CD14-positive monocyte (primary cell): ENCODE measurements at regions not wholly inside any gene's neighbourhood (a gene's known extent, or its start where the extent isn't known, plus 50 kb on each side); places are given as distances from the start of the nearest gene placed in this dataset.

Source experiments
- DNase-seq, 3 donors: peaks; one replicate each; pipeline ENCODE4 v3.0.0-alpha.2; 2011 to 2022
- H2AFZ ChIP-seq: 2 replicates; pipeline ENCODE4 v1.6.0; 2012; ENCODE audit warnings: mild to moderate bottlenecking, low read depth, low read length, inconsistent platforms; ENCODE audit not compliant: insufficient read depth, poor library complexity, severe bottlenecking
- H3K27ac ChIP-seq, 2 donors: 1 replicate in 1 of 2; 2 replicates in 1 of 2; pipeline ENCODE4 v1.5.1; 2012 to 2013; ENCODE audit warnings: low read length in 2 of 2, control low read depth in 1 of 2, inconsistent platforms in 1 of 2, low read depth in 1 of 2, mild to moderate bottlenecking in 1 of 2
- H3K27me3 ChIP-seq, 2 donors: one replicate each; pipeline versions ENCODE4 v1.6.0 to v1.6.1; 2011 to 2013; ENCODE audit warnings: low read length in 2 of 2; ENCODE audit not compliant: control insufficient read depth in 2 of 2, insufficient read depth in 2 of 2
- H3K36me3 ChIP-seq, 2 donors: replicated peaks in 1 of 2; 1 replicate in 1 of 2; 2 replicates in 1 of 2; pipeline versions ENCODE4 v1.5.1 to v1.6.1; 2012 to 2013; ENCODE audit warnings: low read length in 2 of 2, control low read depth in 1 of 2, inconsistent platforms in 1 of 2, mild to moderate bottlenecking in 1 of 2; ENCODE audit not compliant: insufficient read depth in 2 of 2, control insufficient read depth in 1 of 2
- H3K4me1 ChIP-seq, 2 donors: 1 replicate in 1 of 2; 2 replicates in 1 of 2; pipeline versions ENCODE4 v1.5.1 to v1.6.1; 2012 to 2013; ENCODE audit warnings: low read length in 2 of 2, control low read depth in 1 of 2, inconsistent platforms in 1 of 2, mild to moderate bottlenecking in 1 of 2, moderate library complexity in 1 of 2; ENCODE audit not compliant: insufficient read depth in 2 of 2, control insufficient read depth in 1 of 2
- H3K4me2 ChIP-seq: replicated peaks from 2 replicates; pipeline ENCODE3; 2012; ENCODE audit warnings: low read length, moderate library complexity, mild to moderate bottlenecking; ENCODE audit not compliant: poor library complexity, severe bottlenecking; ENCODE audit errors: extremely low read depth
- H3K4me3 ChIP-seq, 3 experiments: fragments of 200-600 bp in 1 of 3; sonication (generic) in 1 of 3; replicated peaks in 1 of 3; 1 replicate in 2 of 3; 2 replicates in 1 of 3; pipeline ENCODE4 v1.5.1; 2011 to 2013; ENCODE audit warnings: low read length in 3 of 3, mild to moderate bottlenecking in 3 of 3, control low read depth in 2 of 3, low read depth in 2 of 3, inconsistent platforms in 1 of 3, moderate library complexity in 1 of 3
- H3K79me2 ChIP-seq: 2 replicates; pipeline ENCODE4 v1.6.0; 2012; ENCODE audit warnings: mild to moderate bottlenecking, control low read depth, inconsistent platforms, low read length, moderate library complexity; ENCODE audit not compliant: insufficient read depth
- H3K9ac ChIP-seq: 2 replicates; pipeline ENCODE4 v1.6.0; 2017; ENCODE audit warnings: low read length, mild to moderate bottlenecking; ENCODE audit not compliant: insufficient read depth, poor library complexity, severe bottlenecking
- H3K9me3 ChIP-seq, 2 donors: replicated peaks in 1 of 2; 1 replicate in 1 of 2; 2 replicates in 1 of 2; pipeline versions ENCODE4 v1.5.1 to v1.6.1; 2012 to 2013; ENCODE audit warnings: low read length in 2 of 2, control low read depth in 1 of 2; ENCODE audit not compliant: control insufficient read depth in 1 of 2, insufficient read depth in 1 of 2
- H4K20me1 ChIP-seq: 2 replicates; pipeline ENCODE4 v1.6.0; 2012; ENCODE audit warnings: mild to moderate bottlenecking, low read length, control low read depth, moderate library complexity; ENCODE audit not compliant: insufficient read depth
- H3K27ac Mint-ChIP-seq, 7 donors: one replicate each; pipeline ENCODE4 v1.8.0; 2020; ENCODE audit warnings: mild to moderate bottlenecking in 7 of 7, mixed read lengths in 7 of 7, moderate library complexity in 6 of 7, inconsistent platforms in 2 of 7
- H3K27me3 Mint-ChIP-seq, 3 donors: one replicate each; pipeline ENCODE4 v1.8.0; 2021 to 2022; ENCODE audit warnings: low read depth in 3 of 3, mild to moderate bottlenecking in 3 of 3, mixed read lengths in 3 of 3, moderate library complexity in 3 of 3, inconsistent platforms in 1 of 3
- H3K36me3 Mint-ChIP-seq, 2 donors: one replicate each; pipeline ENCODE4 v1.8.0; 2020; ENCODE audit warnings: mixed read lengths in 2 of 2, inconsistent platforms in 1 of 2, mild to moderate bottlenecking in 1 of 2
- H3K4me1 Mint-ChIP-seq: one replicate; pipeline ENCODE4 v1.8.0; 2020; ENCODE audit warnings: mild to moderate bottlenecking, mixed read lengths
- H3K4me3 Mint-ChIP-seq, 2 donors: one replicate each; pipeline ENCODE4 v1.8.0; 2020; ENCODE audit warnings: mild to moderate bottlenecking in 2 of 2, mixed read lengths in 2 of 2, moderate library complexity in 1 of 2
- H3K9me3 Mint-ChIP-seq, 7 donors: one replicate each; pipeline ENCODE4 v1.8.0; 2020 to 2022; ENCODE audit warnings: mixed read lengths in 7 of 7, mild to moderate bottlenecking in 6 of 7, moderate library complexity in 6 of 7, inconsistent platforms in 2 of 7
- WGBS: methylation state at CpG from one replicate; pipeline ENCODE4 v1.1.5; 2013; ENCODE audit warnings: missing lambda C conversion rate; ENCODE audit not compliant: insufficient coverage; 5-methylcytosine and 5-hydroxymethylcytosine counted together
- intact Hi-C, 2 donors: fragments of 100-400 bp; cut with micrococcal nuclease; formaldehyde crosslinking; loops; one replicate each; pipeline versions ENCODE4 v1.15.0 to v1.15.1; 2023
- TF ChIP-seq, protein P1 (sequence below): fragments of 200-600 bp; IDR thresholded peaks from one replicate; pipeline ENCODE4 v1.8.0; 2022; ENCODE audit warnings: antibody characterized with exemption, mild to moderate bottlenecking

DNA sequence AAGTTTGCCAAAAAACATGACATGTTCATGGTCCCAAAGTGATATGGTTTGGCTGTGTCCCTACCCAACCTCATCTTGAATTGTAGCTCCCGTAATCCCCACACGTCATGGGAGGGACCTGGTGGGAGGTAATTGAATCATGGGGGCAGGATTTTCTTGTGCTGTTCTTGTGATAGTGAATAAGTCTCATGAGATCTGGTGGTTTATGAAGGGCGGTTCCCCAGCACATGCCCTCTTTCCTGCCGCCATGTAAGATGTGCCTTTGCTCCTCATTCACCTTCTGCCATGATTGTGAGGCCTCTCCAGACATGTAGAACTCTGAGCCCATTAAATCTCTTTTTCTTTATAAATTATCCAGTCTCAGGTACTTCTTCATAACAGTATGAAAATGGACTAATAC lies 322.1 kb downstream of the MED10 start:
- Histone ChIP-seq H3K27ac (no peak overlapping the region), H4K20me1 (no peaks in the 10 kb centered on the region), H3K79me2 (no peaks in the 10 kb centered on the region), H3K4me2 (no peak overlapping the region), H3K36me3 (no peaks in the 10 kb centered on the region), H3K4me3 (no peak overlapping the region), H2AFZ (no peak overlapping the region), H3K4me1 (no peaks in the 10 kb centered on the region), H3K27me3 (no peaks in the 10 kb centered on the region), H3K9ac (no peak overlapping the region), H3K9me3 (peaks cover 0 to 6% of the 10 kb centered on the region in 2 donors)
- TF ChIP-seq, protein P1, sequence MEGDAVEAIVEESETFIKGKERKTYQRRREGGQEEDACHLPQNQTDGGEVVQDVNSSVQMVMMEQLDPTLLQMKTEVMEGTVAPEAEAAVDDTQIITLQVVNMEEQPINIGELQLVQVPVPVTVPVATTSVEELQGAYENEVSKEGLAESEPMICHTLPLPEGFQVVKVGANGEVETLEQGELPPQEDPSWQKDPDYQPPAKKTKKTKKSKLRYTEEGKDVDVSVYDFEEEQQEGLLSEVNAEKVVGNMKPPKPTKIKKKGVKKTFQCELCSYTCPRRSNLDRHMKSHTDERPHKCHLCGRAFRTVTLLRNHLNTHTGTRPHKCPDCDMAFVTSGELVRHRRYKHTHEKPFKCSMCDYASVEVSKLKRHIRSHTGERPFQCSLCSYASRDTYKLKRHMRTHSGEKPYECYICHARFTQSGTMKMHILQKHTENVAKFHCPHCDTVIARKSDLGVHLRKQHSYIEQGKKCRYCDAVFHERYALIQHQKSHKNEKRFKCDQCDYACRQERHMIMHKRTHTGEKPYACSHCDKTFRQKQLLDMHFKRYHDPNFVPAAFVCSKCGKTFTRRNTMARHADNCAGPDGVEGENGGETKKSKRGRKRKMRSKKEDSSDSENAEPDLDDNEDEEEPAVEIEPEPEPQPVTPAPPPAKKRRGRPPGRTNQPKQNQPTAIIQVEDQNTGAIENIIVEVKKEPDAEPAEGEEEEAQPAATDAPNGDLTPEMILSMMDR, result no peak
- WGBS, result no CpG with 5 or more reads among the region's 4 CpGs
- Mint-ChIP-seq H3K27me3 (no peaks in the 10 kb centered on the region), H3K4me3 (no peak overlapping the region), H3K4me1 (no peaks in the 10 kb centered on the region), H3K36me3 (no peaks in the 10 kb centered on the region), H3K27ac (no peak overlapping the region), H3K9me3 (peaks cover 0 to 3% (median 0%) of the 10 kb centered on the region in 7 donors)
- intact Hi-C loops, result no loop called here
- no peak for DNase-seq

DNA sequence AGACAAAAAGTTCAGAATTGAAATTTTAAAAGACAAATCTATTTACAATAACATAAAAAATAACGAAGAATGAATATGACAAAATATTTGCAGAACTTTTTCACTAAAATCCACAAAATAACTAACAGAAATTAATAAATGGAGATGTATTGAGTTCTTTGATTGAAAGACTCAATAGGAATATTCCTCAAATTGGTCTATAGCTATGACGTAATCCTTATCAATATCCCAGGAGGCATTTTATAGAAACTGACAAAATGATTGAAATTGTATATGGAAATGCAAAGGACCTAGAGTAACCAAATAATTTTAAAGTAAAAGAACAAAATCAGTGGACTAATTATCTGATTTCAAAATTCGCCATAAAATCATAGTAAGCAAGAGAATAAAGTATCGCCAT lies 328.7 kb downstream of the MED10 start:
- H2AFZ ChIP-seq, result no peak overlapping the region
- no peak overlapping the region for H3K27ac ChIP-seq
- H3K4me3 Mint-ChIP-seq, result no peak overlapping the region
- no peaks in the 10 kb centered on the region for H3K79me2 ChIP-seq
- no peaks in the 10 kb centered on the region for H3K36me3 ChIP-seq
- H3K4me2 ChIP-seq, result no peak overlapping the region
- no peak overlapping the region for H3K9ac ChIP-seq
- no peak overlapping the region for H3K4me3 ChIP-seq
- H3K27ac Mint-ChIP-seq, result no peak overlapping the region
- peaks cover 0 to 3% (median 1%) of the 10 kb centered on the region in 7 donors for H3K9me3 Mint-ChIP-seq
- H3K9me3 ChIP-seq, result no peaks in the 10 kb centered on the region
- peaks cover 0 to 2% (median 0%) of the 10 kb centered on the region in 3 donors for H3K27me3 Mint-ChIP-seq
- H3K36me3 Mint-ChIP-seq, result no peaks in the 10 kb centered on the region
- WGBS, result no CpG with 5 or more reads among the region's 4 CpGs
- no peaks in the 10 kb centered on the region for H4K20me1 ChIP-seq
- H3K4me1 ChIP-seq, result no peaks in the 10 kb centered on the region
- no peaks in the 10 kb centered on the region for H3K4me1 Mint-ChIP-seq
- intact Hi-C loops, result no loop called here
- H3K27me3 ChIP-seq, result no peaks in the 10 kb centered on the region
- no peak for DNase-seq
- TF ChIP-seq, protein P1, result no peak
